NCI-H2107 (cell line): ENCODE measurements at regions not wholly inside any gene's neighbourhood (a gene's known extent, or its start where the extent isn't known, plus 50 kb on each side); places are given as distances from the start of the nearest gene placed in this dataset.
A peak's percentile ranks its signal among the peaks of the same experiment; 100 is the strongest.
"Not testable (repeated sequence)": the region's sequence is repeated elsewhere in the genome, so short reads cannot be mapped to it uniquely, and the experiment has no call there.

Experiments
- DNase-seq: peaks from one replicate; lab custom pipeline; 2025; lab: John Stamatoyannopoulos, UW

GRCh38 chr7:152905949-152906348 lies 146.4 kb downstream of the ACTR3B start:
- no peak for DNase-seq

- no peak for DNase-seq
Measured at GRCh38 chr7:152907042-152907761, 147.7 kb downstream of the ACTR3B start.

GRCh38 chr7:152909280-152909679 lies 149.7 kb downstream of the ACTR3B start:
- no peak for DNase-seq

GRCh38 chr7:152909683-152910544 lies 150.4 kb downstream of the ACTR3B start:
- no peak for DNase-seq

GRCh38 chr7:152910545-152911225 lies 151.1 kb downstream of the ACTR3B start:
- no peak for DNase-seq

GRCh38 chr7:152911226-152911560 lies 151.6 kb downstream of the ACTR3B start:
- no peak for DNase-seq

- DNase-seq: no peak
Measured at GRCh38 chr7:152911922-152912321, 152.4 kb downstream of the ACTR3B start.

DNA sequence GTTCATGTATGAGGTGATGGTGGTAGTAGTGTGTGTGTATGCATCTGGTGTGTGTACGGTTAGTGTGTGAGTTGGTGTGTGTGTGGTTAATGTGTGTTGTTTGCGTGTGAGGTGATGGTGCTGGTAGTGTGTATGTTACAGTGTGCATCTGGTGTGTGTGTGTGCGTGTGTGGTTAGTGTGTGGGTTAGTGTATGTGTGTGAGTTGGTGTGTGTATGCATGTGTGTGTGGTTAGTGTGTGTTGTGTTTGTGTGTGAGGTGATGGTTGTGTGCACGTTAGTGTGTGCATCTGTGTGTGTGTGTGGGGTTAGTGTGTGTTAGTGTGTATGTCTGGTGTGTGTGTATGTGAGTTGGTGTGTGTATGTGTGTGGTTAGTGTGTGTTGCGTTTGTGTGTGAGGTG lies 153.0 kb downstream of the ACTR3B start:
- DNase-seq: no peak

- DNase-seq: no peak
Measured at GRCh38 chr7:152913492-152913891, 153.9 kb downstream of the ACTR3B start.

DNA sequence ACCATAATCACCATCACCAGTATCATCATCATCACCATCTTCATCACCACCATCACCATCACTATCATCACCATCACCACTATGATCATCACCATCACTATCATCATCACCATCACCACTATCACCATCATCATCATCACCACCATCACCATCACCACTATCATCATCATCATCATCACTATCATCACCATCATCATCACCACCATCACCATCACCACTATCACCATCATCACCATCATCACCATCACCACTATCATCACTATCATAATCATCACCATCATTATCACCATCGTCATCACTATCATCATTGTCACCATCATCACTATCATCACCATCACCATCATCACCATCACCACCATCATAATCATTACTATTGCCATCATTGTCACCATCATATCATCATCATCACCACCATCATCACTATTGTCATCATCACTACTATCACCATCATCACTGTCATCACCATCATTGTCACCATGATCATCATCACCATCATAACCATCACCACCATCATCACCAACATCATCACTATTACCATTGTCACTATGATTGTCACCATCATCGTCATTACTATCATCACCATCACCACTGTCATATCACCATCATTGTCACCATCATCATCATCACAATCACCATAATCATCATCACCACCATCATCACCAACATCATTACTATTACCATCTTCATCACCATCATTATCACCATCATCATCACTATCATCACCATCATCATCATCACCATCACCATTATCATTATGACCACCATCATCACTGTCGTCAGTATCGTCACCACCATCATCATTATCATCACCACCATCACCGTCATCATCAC lies 154.7 kb downstream of the ACTR3B start:
- no peak for DNase-seq

GRCh38 chr7:152914845-152915102 lies 155.2 kb downstream of the ACTR3B start:
- not testable (repeated sequence) for DNase-seq

GRCh38 chr7:152922318-152923081 lies 162.9 kb downstream of the ACTR3B start:
- DNase-seq: no peak

DNA sequence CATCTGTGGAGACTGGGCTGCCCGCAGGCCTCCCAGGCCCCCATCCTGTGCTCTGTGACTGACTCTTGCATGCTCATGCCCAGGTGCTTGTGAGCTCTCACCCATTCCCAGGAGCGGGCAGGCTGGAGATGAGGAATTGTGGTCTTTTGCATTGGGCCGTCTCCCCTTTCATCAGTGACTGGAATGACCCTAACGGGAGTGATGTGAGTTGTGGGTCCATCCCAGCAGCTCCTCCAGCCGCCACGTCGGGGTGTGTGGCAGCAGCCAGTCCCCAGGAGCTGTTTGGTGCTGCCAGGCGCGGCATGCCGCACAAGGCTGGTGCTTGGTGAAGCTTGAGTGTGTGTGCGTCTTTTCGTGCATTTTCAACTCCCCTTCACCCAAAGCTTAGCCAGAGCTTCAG lies 164.2 kb downstream of the ACTR3B start:
- no peak for DNase-seq

DNA sequence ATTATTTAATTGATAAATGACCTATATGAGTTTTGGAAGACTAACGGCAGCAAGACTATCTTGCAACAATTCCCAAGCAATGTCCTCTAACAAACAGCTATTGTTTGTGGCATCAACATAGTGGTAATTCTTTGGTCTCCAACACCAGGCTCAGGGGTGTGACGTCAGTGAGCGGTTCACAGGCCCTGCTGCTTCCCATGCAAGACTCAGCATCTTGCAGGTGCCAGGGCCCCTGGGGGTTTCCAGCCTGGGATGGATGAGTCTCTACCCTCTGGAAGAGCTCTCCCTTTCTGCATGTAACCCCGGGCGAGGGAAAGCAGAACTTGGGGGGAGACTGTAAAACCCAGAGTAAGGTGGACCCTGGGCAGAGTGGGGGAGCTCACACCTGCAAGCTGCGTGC lies 164.7 kb downstream of the ACTR3B start:
- DNase-seq: no peak

DNA sequence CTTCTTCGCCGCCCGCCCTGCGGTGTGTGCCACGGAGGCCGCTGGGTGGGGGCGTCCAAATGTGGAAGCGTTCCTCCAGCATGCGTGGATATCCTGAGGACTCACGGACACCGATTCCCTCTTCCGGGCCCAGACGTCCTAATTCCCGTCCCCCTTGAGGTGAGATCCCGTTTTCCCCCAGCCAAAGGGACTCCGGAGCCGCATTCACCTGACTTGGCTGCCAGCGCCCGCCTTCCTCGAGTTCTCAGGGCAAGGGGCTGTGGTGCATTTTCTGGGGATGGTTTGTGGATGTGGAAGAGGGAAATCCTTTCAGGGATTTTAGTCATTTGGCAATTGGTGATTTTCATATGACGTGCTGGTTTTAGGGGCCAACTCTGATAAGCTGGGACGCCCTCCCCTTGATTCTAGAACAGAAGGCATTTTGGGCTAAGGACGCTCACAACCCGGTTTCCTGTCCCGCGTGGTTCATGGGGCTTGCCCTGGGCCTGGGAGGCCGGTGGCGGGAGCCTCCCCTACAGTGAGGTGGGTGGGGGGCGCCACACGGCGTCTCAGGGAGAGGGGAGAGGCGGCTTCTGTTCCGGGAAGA lies 165.4 kb downstream of the ACTR3B start:
- no peak for DNase-seq

DNA sequence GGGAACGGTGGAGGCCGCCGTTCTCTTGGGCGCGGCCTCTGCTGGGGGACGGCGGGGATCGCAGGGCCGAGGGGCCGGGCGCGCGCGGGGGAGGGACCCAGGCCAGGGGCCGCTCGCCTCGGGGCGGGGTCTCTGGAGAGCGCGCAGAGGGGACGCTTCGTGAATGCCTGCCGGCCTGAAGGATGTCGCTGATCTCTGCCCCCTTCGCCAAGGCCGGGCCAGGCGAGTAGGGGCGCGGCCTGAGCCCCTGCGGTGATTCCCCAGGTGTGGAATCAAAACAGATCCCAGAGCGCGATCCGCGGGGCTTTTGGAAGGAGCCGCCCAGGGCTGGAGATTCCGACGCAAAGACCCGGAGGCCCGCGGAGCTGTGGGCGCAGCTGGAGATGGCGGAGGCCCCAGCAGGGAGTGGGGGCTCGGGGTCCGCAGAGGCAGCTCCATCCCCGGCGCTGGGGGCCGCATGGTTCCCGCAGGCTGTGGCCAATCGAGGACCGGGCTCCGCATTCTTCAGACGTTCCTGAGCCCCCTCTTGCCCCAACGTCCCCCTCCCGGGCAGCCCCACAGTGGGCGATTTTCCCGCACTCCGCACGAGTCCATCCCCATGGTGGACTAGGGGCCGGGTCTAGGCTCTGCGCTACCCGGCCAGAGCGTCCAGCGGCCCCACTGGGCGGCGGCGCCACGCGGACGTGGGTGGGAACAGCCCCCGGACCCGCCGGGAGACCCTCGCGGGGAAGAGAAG lies 166.0 kb downstream of the ACTR3B start:
- DNase-seq: no peak

GRCh38 chr7:152931633-152932032 lies 172.1 kb downstream of the ACTR3B start:
- peak; percentile 89 for DNase-seq

GRCh38 chr7:152937282-152937681 lies 177.7 kb downstream of the ACTR3B start:
- no peak for DNase-seq

GRCh38 chr7:152946616-152947015 lies 187.1 kb downstream of the ACTR3B start:
- not testable (repeated sequence) for DNase-seq

- DNase-seq: no peak
Measured at GRCh38 chr7:152947686-152948085, 188.1 kb downstream of the ACTR3B start.
